Caki2 (cell line): ENCODE measurements at regions not wholly inside any gene's neighbourhood (a gene's known extent, or its start where the extent isn't known, plus 50 kb on each side); places are given as distances from the start of the nearest gene placed in this dataset.

Source experiments
- DNase-seq: peaks from one replicate; pipeline ENCODE4 v3.0.0-alpha.2; 2015; ENCODE audit warnings: low read depth
- in situ Hi-C: cut with HindIII; loops from 2 replicates; pipeline ENCODE4 v1.10.0; 2016; ENCODE audit warnings: low sequenced_read_pairs, low pct_unique_long_range_greater_than_20kb, mixed read lengths

DNA sequence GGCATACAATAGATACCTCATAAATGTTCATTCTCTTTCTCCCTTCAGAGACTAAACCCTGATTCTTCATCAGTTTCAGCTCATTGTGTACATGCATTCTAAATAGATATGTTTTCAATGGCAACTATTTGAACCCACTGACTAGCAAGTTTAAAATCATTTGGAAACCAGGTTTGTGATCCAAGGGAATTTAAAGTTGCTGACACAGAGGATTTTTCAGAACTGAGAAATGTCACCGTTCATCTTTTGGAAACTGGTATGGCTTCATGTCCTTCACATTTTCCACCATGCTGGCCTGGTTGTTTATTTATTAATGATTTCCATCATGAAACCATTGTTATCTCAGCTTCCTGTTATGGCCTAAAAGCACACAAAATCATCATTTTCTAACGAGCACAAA, 81.8 kb upstream of the BARHL2 start:
- no peak for DNase-seq
- in situ Hi-C loops = no loop called here

DNA sequence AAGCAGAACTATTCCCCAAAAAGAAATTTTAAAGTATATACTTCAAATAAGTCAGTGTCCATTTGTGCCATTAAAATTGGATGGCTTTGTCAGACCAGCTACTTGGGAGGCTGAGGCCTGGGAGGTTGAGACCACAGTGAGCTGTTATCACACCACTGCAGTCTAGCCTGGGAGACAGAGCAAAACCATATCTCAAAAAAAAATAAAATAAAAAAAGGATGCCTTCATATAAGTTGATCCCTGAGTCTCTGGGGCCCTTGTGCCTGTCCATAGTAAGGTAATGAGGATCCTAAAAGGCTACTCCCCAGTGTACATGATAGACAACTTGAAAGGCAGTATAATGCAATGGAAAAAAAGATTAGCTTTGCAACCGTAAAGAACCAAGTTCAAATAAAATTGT, 81.2 kb upstream of the BARHL2 start:
- in situ Hi-C loops = no loop called here
- no peak for DNase-seq

DNA sequence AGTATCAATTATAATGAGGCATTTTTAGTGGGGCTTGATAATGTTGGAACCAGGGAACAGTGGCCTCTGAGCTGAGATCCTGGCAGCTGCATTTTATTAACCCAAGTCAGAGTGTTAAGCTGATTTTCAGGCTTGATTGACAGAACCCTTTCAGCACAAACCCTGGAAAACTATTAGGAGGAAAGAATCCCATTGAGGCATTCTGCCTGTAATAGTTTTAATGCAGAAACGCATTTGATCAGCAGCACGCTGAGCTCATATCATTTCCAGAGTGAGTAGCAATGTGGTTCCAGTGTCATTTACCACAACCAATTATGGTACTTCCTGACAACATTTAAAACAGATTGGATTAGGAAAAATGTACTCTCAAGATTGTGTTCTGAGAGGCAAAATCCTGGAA, 78.3 kb upstream of the BARHL2 start:
- no peak for DNase-seq
- in situ Hi-C loops = no loop called here

DNA sequence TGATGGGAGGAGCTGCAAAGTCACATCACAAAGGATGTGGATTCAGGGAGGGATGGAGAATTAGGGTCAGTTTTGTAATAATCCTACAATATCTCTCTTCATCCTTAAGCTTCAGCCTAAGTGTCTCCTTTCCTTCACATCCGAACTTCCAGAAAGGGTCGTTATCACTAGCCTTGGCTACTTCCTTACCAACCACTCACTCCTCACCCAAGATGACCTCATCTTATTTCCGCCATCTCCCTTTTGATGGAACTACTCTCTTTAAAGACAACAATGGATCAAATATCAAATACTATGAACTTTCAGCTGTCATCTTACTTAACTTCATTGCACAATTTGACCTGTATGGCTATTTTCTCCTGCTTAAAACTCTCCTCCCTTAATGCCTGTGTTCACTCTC, 69.6 kb upstream of the BARHL2 start:
- no peak for DNase-seq

DNA sequence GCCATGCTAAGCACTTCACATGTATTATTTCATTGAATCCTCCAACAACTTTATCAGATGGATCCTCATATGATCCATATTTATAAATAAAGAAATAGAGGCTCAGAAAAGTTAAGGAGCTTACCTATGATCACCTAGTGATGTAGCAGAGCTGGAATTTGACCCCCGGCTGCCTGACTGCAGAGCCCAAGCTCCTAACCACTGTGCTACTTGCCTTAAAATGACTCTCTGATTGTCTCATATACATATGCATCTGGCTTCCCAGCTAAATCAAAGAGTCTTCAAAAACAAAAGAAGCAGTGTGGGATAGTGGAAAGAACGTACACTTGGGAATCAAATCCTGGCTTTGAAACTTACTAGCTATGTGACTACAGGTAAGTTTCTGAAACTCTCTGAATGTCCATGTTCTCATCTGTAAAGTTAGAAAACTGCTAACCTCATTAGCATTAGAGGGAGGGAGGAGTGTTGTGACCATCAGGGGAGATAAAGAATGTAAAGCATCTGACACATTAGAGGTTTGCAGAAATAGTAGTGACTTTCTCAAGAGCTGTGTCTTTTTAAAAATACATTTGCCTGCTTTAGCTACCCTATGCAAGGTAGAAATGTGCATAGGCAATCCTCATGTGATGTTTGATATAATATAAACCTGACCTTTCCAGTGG, 67.2 kb upstream of the BARHL2 start:
- in situ Hi-C loops = no loop called here

More for the DNA sequence above, 69.6 kb upstream of the BARHL2 start:
- in situ Hi-C loops = no loop called here

DNA sequence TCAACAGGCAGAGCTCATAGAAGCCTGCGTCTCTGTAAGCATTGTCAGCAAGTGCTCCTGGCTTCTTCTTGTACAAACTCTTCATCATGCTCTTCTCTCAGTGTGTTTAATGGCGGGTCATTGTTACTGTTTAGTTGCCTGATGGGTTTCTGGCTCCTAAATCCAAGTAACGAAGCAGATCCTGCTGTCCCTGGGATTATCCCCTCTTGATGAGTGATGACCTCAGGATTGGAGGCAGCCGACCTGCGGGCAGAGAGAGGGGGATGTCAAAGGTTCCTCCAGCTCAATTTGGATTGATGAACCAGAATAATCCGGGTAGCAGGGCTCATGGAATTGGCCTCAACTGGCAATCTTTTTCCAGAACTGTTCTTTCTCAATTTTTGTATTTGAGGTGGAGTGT, 66.1 kb upstream of the BARHL2 start:
- in situ Hi-C loops = no loop called here
- DNase-seq = no peak

More for the DNA sequence above, 67.2 kb upstream of the BARHL2 start:
- DNase-seq = no peak

DNA sequence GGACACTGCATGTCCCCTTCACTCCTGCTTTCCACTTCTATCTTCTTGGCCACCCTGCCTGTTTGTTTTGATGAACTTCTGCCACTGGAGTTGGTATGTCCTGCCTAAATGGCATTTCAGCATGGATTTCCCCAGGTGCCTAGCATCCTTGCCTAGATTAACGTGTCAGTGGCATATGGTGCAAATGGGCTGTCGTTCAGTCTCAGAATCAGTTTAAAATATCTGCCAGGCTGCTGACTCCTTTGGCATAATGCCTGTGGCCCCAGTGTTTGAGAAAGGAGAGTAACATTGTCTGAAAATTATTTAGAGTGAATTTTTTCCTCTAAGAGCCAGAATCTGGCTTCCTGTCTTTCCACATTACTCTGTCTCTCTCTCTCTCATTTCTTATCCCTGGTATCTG, 64.9 kb upstream of the BARHL2 start:
- in situ Hi-C loops = no loop called here
- no peak for DNase-seq

DNA sequence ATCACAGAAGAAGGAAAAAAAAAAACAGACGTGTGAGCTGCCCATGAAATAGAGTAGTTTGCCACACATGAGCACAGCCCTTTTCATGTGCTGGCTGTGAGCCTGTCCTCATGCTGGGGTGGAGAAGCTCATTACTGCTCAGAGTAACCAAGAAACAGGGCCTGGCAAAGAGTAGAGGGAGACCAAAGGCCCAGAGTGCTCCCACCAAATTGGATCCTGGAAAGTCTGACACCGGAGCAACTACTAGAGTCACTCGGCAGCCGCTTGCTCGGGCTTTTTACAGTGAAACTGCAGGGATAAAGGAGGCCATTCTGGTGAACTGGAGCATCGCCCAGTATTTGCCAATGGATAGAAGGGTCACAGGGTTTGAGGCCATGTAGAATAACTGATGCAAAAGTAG, 64.4 kb upstream of the BARHL2 start:
- in situ Hi-C loops = no loop called here
- DNase-seq = no peak

DNA sequence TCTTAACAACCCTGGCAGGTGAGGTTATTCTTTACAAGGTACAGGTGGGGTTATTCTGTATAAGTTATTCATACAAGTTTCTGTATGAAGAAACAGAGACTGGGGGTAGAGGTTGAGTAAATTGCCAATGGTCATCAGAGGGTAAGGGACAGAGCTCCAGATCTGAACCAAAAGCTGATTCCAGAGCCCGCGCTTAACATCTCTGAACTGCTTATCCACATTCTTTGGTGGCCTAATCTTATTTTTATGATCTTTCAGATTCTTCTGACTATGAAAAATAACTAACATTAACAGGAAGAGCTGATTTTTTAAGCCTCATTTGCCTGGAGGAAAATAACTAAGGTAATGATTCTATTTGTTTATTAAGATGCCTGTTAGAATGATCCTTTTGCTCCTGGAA, 63.9 kb upstream of the BARHL2 start:
- no peak for DNase-seq
- in situ Hi-C loops = no loop called here

DNA sequence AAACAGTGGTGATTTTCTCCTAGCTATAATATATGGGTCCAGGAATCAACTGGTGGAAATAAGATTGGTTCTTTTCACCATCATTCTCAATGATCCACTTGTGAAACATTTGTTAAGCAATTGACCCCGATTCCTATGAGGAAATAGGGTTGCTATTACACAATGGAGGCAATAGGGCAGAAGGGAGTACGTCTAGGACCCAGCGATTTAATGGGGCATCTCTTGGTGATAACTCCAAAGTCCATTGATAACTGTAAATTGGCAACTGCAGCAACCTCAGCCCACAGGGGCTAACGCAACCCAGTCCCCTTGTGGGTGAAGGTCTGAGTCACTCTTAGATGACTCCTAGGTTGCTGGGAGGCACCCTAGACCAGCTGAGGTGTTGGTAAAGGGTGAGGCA, 62.5 kb upstream of the BARHL2 start:
- in situ Hi-C loops = no loop called here
- DNase-seq = no peak

DNA sequence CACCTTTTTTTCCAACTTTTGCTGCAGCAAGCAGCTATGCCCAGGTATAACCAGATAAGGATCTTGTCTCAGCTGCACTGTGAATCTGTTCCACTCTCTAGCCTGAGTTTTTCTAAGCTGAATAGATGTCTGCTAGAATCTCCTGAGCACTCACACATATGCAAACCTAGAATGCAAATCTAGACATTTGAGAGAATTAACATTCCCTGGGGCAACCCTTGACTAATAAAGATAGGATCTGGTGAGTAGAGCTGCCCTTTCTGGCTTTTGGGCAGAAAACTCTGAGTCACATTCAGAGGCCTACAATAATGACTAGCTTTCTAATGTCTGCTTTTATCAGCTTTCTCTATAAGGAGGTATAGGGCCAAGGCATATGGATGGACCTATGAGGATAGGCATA, 61.4 kb upstream of the BARHL2 start:
- in situ Hi-C loops = no loop called here
- DNase-seq = no peak

DNA sequence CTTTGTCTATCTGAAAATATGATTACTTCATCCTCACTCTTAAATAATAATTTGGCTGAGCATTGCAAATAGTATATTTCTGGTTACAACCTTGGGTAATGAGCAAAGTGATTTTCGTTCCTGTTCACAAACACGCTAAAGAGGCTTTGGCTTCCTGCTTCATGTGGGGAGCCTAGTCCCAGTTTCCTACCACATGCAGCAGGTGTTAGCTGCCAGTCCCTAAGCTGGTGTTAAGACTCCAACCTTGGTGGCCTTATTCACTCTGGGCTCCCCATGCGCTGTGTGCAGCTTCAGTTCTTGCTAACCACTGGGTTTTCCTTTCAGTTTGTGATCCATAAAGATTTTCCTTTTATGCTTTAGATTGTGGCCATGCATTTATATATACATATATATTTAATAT, 56.7 kb upstream of the BARHL2 start:
- in situ Hi-C loops = no loop called here
- DNase-seq = no peak

DNA sequence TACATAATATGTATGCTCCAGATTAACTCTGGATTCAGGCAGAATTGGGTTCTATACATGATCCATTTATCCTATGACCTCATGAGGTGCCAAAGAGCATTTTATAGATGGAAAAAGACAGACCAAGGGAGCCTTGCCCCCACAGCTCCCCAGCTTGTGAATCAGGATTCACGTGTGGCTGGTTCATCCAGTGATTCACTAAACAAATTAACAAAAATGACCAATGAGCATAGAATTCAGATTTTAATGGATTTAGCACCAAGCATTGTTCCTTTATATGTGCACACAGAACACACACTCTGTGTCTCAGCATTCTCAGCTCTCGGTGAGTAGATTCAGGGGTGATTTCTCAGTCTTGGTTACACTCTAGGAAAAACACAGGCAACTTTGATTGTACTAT, 51.7 kb upstream of the BARHL2 start:
- in situ Hi-C loops = no loop called here
- peak; percentile 7 for DNase-seq

DNA sequence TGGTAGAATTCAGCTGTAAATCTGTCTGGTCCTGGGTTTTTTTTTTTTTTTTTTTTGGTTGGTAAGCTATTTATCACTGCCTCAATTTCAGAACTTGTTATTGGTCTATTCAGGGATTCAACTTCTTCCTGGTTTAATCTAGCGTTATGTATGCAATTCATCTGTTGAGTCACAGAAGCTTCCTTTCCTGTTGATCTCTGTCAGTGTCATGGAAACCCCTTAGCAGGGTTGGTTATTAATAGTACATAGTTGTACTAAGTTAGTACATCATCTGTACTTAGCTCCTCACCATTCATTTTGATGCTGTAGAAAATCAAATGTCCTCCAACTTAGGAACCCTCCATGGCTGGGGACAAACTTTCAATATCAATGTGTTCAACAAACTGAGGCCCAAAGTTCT, 51.0 kb upstream of the BARHL2 start:
- in situ Hi-C loops = no loop called here
- DNase-seq = peak; percentile 11
